ENCODE measurements at regions not wholly inside any gene's neighbourhood (a gene's known extent, or its start where the extent isn't known, plus 50 kb on each side); places are given as distances from the start of the nearest gene placed in this dataset.

- H3K4me1 Mint-ChIP-seq: no peaks in the 10 kb centered on the region
- H3K9me3 Mint-ChIP-seq: no peaks in the 10 kb centered on the region
- peaks cover 9% of the 10 kb centered on the region for H3K27me3 Mint-ChIP-seq (ENCODE audit: low read depth)
- H3K27ac Mint-ChIP-seq: no peak overlapping the region
- no peak overlapping the region for H3K4me3 Mint-ChIP-seq
- TF ChIP-seq CTCF (IDR thresholded peaks at IDR 0.05; ENCODE audit: unreplicated experiment in 3 of 3): no peak
- no peaks in the 10 kb centered on the region for H3K36me3 Mint-ChIP-seq (ENCODE audit: low read depth)
Observed at GRCh38 chr16:59154295-59154694, 420.2 kb upstream of the GOT2 start.

- Mint-ChIP-seq H3K36me3 (ENCODE audit: low read depth) (no peaks in the 10 kb centered on the region), H3K4me3 (no peak overlapping the region), H3K9me3 (no peaks in the 10 kb centered on the region), H3K27me3 (ENCODE audit: low read depth) (peaks cover 23% of the 10 kb centered on the region), H3K27ac (no peak overlapping the region), H3K4me1 (no peaks in the 10 kb centered on the region)
- TF ChIP-seq CTCF (IDR thresholded peaks at IDR 0.05; ENCODE audit: unreplicated experiment in 3 of 3): no peak
Observed at GRCh38 chr16:59148769-59149155, 414.6 kb upstream of the GOT2 start.

GRCh38 chr16:59148056-59148768, 414.1 kb upstream of the GOT2 start:
- no peaks in the 10 kb centered on the region for H3K4me1 Mint-ChIP-seq
- TF ChIP-seq CTCF (IDR thresholded peaks at IDR 0.05; ENCODE audit: unreplicated experiment in 3 of 3): no peak
- H3K27ac Mint-ChIP-seq: no peak overlapping the region
- H3K4me3 Mint-ChIP-seq: no peak overlapping the region
- no peaks in the 10 kb centered on the region for H3K36me3 Mint-ChIP-seq (ENCODE audit: low read depth)
- no peaks in the 10 kb centered on the region for H3K9me3 Mint-ChIP-seq
- peaks cover 20% of the 10 kb centered on the region for H3K27me3 Mint-ChIP-seq (ENCODE audit: low read depth)

- Mint-ChIP-seq H3K27ac (no peak overlapping the region), H3K4me1 (no peaks in the 10 kb centered on the region), H3K4me3 (no peak overlapping the region), H3K27me3 (ENCODE audit: low read depth) (peaks cover 19% of the 10 kb centered on the region), H3K36me3 (ENCODE audit: low read depth) (no peaks in the 10 kb centered on the region), H3K9me3 (no peaks in the 10 kb centered on the region)
- TF ChIP-seq CTCF (IDR thresholded peaks at IDR 0.05; ENCODE audit: unreplicated experiment in 3 of 3): no peak
Observed at GRCh38 chr16:59146140-59146539, 412.0 kb upstream of the GOT2 start.

GRCh38 chr16:59144841-59145240, 410.7 kb upstream of the GOT2 start:
- Mint-ChIP-seq H3K36me3 (ENCODE audit: low read depth) (no peaks in the 10 kb centered on the region), H3K4me3 (no peak overlapping the region), H3K9me3 (peaks cover 2% of the 10 kb centered on the region), H3K4me1 (no peaks in the 10 kb centered on the region), H3K27me3 (ENCODE audit: low read depth) (peaks cover 16% of the 10 kb centered on the region), H3K27ac (no peak overlapping the region)
- no peak for TF ChIP-seq CTCF (IDR thresholded peaks at IDR 0.05; ENCODE audit: unreplicated experiment in 3 of 3)

GRCh38 chr16:59144326-59144725, 410.2 kb upstream of the GOT2 start:
- no peaks in the 10 kb centered on the region for H3K4me1 Mint-ChIP-seq

More at GRCh38 chr16:59144326-59144725, 410.2 kb upstream of the GOT2 start:
- Mint-ChIP-seq H3K4me3 (no peak overlapping the region), H3K27me3 (ENCODE audit: low read depth) (peaks cover 14% of the 10 kb centered on the region), H3K9me3 (peaks cover 4% of the 10 kb centered on the region), H3K27ac (no peak overlapping the region), H3K36me3 (ENCODE audit: low read depth) (no peaks in the 10 kb centered on the region)
- no peak for TF ChIP-seq CTCF (IDR thresholded peaks at IDR 0.05; ENCODE audit: unreplicated experiment in 3 of 3)

Measured in nephron (organoid).